ENCODE measurements at regions not wholly inside any gene's neighbourhood (a gene's known extent, or its start where the extent isn't known, plus 50 kb on each side); places are given as distances from the start of the nearest gene placed in this dataset.

DNA sequence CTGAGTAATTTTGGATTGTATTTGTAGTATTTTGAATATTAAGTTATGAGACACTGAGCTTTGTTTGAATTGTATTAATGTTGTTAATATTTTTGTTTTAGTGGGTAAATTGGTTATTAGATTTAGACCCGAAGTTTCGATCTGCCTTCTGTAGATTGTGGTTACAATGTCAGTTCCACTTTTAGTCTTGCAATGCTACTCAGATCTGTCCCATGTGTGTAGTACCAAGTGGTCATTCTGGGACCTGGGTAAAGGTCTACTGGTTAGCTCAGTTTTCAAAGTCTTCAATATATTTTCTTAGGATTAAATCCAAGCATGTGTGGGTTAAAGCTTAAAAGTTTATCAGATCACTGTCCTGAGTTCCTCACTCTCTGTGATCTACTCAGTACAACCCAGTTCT lies 346.5 kb upstream of the PROX1 start:
- Mint-ChIP-seq H3K9me3 (ENCODE audit: unreplicated experiment) (peaks cover 5% of the 10 kb centered on the region), H3K27me3 (ENCODE audit: unreplicated experiment) (no peaks in the 10 kb centered on the region), H3K4me3 (ENCODE audit: unreplicated experiment) (no peak overlapping the region), H3K27ac (ENCODE audit: unreplicated experiment) (no peak overlapping the region), H3K36me3 (ENCODE audit: unreplicated experiment) (no peaks in the 10 kb centered on the region), H3K4me1 (ENCODE audit: unreplicated experiment) (no peaks in the 10 kb centered on the region)
- no peak for DNase-seq (ENCODE audit: extremely low spot score, unreplicated experiment)
- TF ChIP-seq, protein P1, sequence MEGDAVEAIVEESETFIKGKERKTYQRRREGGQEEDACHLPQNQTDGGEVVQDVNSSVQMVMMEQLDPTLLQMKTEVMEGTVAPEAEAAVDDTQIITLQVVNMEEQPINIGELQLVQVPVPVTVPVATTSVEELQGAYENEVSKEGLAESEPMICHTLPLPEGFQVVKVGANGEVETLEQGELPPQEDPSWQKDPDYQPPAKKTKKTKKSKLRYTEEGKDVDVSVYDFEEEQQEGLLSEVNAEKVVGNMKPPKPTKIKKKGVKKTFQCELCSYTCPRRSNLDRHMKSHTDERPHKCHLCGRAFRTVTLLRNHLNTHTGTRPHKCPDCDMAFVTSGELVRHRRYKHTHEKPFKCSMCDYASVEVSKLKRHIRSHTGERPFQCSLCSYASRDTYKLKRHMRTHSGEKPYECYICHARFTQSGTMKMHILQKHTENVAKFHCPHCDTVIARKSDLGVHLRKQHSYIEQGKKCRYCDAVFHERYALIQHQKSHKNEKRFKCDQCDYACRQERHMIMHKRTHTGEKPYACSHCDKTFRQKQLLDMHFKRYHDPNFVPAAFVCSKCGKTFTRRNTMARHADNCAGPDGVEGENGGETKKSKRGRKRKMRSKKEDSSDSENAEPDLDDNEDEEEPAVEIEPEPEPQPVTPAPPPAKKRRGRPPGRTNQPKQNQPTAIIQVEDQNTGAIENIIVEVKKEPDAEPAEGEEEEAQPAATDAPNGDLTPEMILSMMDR (IDR thresholded peaks at IDR 0.05), result no peak

DNA sequence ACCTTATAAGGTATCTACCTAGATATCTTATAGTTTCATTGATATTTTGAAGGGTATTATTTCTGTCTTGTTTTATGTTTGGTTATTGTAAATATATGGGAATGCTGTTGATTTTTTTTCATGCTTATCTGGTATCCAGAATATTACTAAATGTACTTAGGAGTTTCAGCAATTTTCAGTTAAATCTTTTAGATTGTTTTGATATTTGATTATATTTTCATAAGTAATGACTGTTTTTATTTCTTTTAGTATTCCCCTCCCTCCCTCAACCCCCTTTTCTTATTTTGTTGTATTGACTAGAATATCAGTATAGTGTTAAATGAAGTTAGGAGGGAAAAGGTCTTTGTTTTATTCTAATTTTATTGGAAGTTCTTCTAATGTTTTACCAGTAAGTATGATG lies 344.4 kb upstream of the PROX1 start:
- Mint-ChIP-seq H3K4me1 (ENCODE audit: unreplicated experiment) (no peaks in the 10 kb centered on the region), H3K9me3 (ENCODE audit: unreplicated experiment) (no peaks in the 10 kb centered on the region), H3K36me3 (ENCODE audit: unreplicated experiment) (no peaks in the 10 kb centered on the region), H3K27ac (ENCODE audit: unreplicated experiment) (no peak overlapping the region), H3K27me3 (ENCODE audit: unreplicated experiment) (no peaks in the 10 kb centered on the region), H3K4me3 (ENCODE audit: unreplicated experiment) (no peak overlapping the region)
- TF ChIP-seq, protein P1 (IDR thresholded peaks at IDR 0.05), result no peak
- DNase-seq (ENCODE audit: extremely low spot score, unreplicated experiment), result no peak

DNA sequence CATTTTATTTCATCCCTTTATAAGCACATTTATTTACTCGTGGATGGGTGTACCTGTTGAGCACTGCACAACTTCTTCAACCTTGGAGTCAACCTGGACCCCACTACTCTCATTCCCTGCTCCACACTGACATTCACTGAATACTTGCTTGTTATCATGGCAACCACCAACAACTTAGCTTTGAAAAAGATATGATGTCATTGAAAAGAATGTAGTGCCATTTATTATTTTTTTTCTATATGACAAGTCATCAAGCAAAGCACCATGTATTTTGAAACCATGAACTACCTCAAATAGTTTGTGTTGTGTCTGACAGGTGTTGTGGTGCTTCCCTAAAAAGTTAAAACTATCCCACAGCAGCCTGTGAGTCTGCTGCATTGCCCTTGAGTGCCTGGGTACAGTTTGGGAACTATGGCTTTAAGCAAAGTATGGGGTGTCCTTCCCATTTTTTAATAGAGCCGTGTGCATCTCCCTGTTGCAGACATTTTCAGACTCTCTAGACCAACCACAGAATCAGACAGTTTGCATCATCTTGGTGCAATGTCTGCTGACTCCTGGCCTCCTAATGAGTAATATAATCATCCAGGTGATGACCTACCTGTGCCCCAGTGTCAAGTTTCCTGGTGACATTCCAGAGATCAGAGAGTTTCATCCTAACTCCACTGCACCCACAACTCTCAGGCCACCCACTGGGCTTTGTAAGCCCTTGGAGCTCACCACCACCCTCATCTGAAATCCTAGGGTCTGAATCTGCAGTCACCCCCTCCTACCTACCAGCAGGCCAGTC lies 339.7 kb upstream of the PROX1 start:
- TF ChIP-seq, protein P1 (IDR thresholded peaks at IDR 0.05), result no peak
- no peaks in the 10 kb centered on the region for H3K36me3 Mint-ChIP-seq (ENCODE audit: unreplicated experiment)
- DNase-seq (ENCODE audit: extremely low spot score, unreplicated experiment), result no peak
- no peaks in the 10 kb centered on the region for H3K27me3 Mint-ChIP-seq (ENCODE audit: unreplicated experiment)
- H3K4me3 Mint-ChIP-seq (ENCODE audit: unreplicated experiment), result no peak overlapping the region
- H3K9me3 Mint-ChIP-seq (ENCODE audit: unreplicated experiment), result no peaks in the 10 kb centered on the region
- H3K27ac Mint-ChIP-seq (ENCODE audit: unreplicated experiment), result no peak overlapping the region
- H3K4me1 Mint-ChIP-seq (ENCODE audit: unreplicated experiment), result no peaks in the 10 kb centered on the region

DNA sequence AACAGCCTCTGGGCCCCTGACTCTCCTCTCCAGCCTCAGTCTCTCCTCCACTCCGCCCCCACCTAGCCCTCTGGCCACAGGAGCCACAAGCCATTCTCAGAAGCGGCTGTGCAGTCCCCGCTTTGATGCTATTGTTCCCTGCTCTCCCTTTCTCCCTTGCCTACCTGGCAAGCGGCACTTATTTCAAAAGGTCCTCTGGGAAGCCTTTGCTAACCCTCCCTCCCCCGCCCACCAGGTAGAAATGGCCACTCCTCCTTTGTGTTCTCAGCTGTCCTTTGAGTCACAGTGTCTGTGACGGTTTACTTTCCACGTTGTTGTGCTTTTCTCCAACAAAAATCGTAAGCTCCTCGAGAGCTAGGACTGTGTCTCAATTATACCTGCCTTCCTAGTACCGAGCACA lies 338.4 kb upstream of the PROX1 start:
- Mint-ChIP-seq H3K36me3 (ENCODE audit: unreplicated experiment) (no peaks in the 10 kb centered on the region), H3K4me3 (ENCODE audit: unreplicated experiment) (no peak overlapping the region), H3K27me3 (ENCODE audit: unreplicated experiment) (no peaks in the 10 kb centered on the region), H3K27ac (ENCODE audit: unreplicated experiment) (no peak overlapping the region), H3K9me3 (ENCODE audit: unreplicated experiment) (no peaks in the 10 kb centered on the region), H3K4me1 (ENCODE audit: unreplicated experiment) (no peaks in the 10 kb centered on the region)
- TF ChIP-seq, protein P1 (IDR thresholded peaks at IDR 0.05), result no peak
- DNase-seq (ENCODE audit: extremely low spot score, unreplicated experiment), result no peak

DNA sequence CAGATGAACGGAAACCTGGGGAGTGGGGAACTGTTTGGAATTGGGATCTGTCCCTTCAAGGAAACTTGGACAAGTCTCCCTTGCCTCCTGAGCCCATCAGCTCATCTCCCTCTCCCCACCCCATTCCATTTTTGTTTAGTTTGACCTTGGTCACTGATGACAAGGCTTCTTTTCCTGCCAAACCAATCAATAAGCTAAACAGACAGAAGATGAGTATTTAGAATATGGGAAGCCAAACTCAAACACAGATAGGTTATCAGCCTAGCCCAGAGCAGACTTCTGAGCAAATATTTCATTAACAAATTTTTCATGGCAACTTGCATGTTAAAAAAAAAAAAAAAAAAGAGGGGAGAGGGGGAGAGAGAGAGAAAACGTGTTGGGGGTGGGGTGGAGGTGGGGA lies 337.2 kb upstream of the PROX1 start:
- DNase-seq (ENCODE audit: extremely low spot score, unreplicated experiment), result no peak
- Mint-ChIP-seq H3K27me3 (ENCODE audit: unreplicated experiment) (no peaks in the 10 kb centered on the region), H3K9me3 (ENCODE audit: unreplicated experiment) (no peaks in the 10 kb centered on the region), H3K36me3 (ENCODE audit: unreplicated experiment) (no peaks in the 10 kb centered on the region), H3K4me1 (ENCODE audit: unreplicated experiment) (no peaks in the 10 kb centered on the region), H3K27ac (ENCODE audit: unreplicated experiment) (no peak overlapping the region), H3K4me3 (ENCODE audit: unreplicated experiment) (no peak overlapping the region)
- TF ChIP-seq, protein P1 (IDR thresholded peaks at IDR 0.05), result no peak

All from osteocyte (in vitro differentiated cells).